Mesendoderm (in vitro differentiated cells): ENCODE measurements at regions not wholly inside any gene's neighbourhood (a gene's known extent, or its start where the extent isn't known, plus 50 kb on each side); places are given as distances from the start of the nearest gene placed in this dataset.
"Not testable (repeated sequence)": the region's sequence is repeated elsewhere in the genome, so short reads cannot be mapped to it uniquely, and the experiment has no call there.

Source experiments
- DNase-seq: peaks from one replicate; pipeline ENCODE4 v3.0.0; 2013
- H2AK5ac ChIP-seq: 2 replicates; pipeline ENCODE4 v1.6.1; 2013; ENCODE audit warnings: low read length, inconsistent platforms
- H2BK120ac ChIP-seq: 2 replicates; pipeline ENCODE4 v1.6.1; 2013; ENCODE audit warnings: low read depth, mild to moderate bottlenecking, low read length, moderate library complexity, mixed read lengths
- H2BK15ac ChIP-seq: replicated peaks from 2 replicates; pipeline ENCODE4 v1.6.1; 2013; ENCODE audit warnings: low read depth, mild to moderate bottlenecking, moderate library complexity
- H2BK5ac ChIP-seq: 2 replicates; pipeline ENCODE4 v1.6.1; 2013; ENCODE audit warnings: low read length, inconsistent platforms
- H3K18ac ChIP-seq: 2 replicates; pipeline ENCODE4 v1.6.1; 2013; ENCODE audit warnings: mild to moderate bottlenecking, low read length, mixed read lengths
- H3K23ac ChIP-seq: one replicate; pipeline ENCODE4 v1.6.1; 2013; ENCODE audit warnings: low read length
- H3K27ac ChIP-seq: 2 replicates; pipeline ENCODE4 v1.5.1; 2013; ENCODE audit warnings: low read depth, mild to moderate bottlenecking, inconsistent platforms, low read length, moderate library complexity
- H3K27me3 ChIP-seq: 2 replicates; pipeline ENCODE4 v1.6.1; 2013; ENCODE audit warnings: low read length, control low read depth, mild to moderate bottlenecking, inconsistent platforms; ENCODE audit not compliant: insufficient read depth, poor library complexity
- H3K36me3 ChIP-seq: 2 replicates; pipeline ENCODE4 v1.6.1; 2013; ENCODE audit warnings: low read length, inconsistent platforms; ENCODE audit not compliant: control insufficient read depth, insufficient read depth
- H3K4ac ChIP-seq: one replicate; pipeline ENCODE4 v1.6.1; 2013; ENCODE audit warnings: low read depth, mild to moderate bottlenecking, low read length, moderate library complexity
- H3K4me1 ChIP-seq: 2 replicates; pipeline ENCODE4 v1.6.1; 2013; ENCODE audit warnings: low read depth, low read length, inconsistent platforms; ENCODE audit not compliant: control insufficient read depth
- H3K4me2 ChIP-seq: 2 replicates; pipeline ENCODE4 v1.6.1; 2013; ENCODE audit warnings: low read length
- H3K4me3 ChIP-seq: 2 replicates; pipeline ENCODE4 v1.5.1; 2013; ENCODE audit warnings: mild to moderate bottlenecking, low read length
- H3K56ac ChIP-seq: one replicate; pipeline ENCODE4 v1.6.1; 2013; ENCODE audit warnings: low read length
- H3K79me1 ChIP-seq: 2 replicates; pipeline ENCODE4 v1.6.1; 2013; ENCODE audit warnings: low read length, inconsistent platforms
- H3K79me2 ChIP-seq: 2 replicates; pipeline ENCODE4 v1.6.1; 2013; ENCODE audit warnings: mild to moderate bottlenecking, low read length; ENCODE audit not compliant: control insufficient read depth, insufficient read depth
- H3K9ac ChIP-seq: 2 replicates; pipeline ENCODE4 v1.6.1; 2013; ENCODE audit warnings: low read length, inconsistent platforms
- H4K5ac ChIP-seq: one replicate; pipeline ENCODE4 v1.6.1; 2013; ENCODE audit warnings: low read length
- H4K8ac ChIP-seq: one replicate; pipeline ENCODE4 v1.6.1; 2013; ENCODE audit warnings: low read depth, mild to moderate bottlenecking, control low read depth, low read length, moderate library complexity
- WGBS: extraction: QIAGEN DNeasy Blood & Tissue Kit; methylation state at CpG from one replicate; pipeline ENCODE4 v1.1.7; 2013; ENCODE audit warnings: low lambda C conversion rate, missing lambda C conversion rate; ENCODE audit not compliant: insufficient coverage; ENCODE audit errors: extremely low coverage; 5-methylcytosine and 5-hydroxymethylcytosine counted together

DNA sequence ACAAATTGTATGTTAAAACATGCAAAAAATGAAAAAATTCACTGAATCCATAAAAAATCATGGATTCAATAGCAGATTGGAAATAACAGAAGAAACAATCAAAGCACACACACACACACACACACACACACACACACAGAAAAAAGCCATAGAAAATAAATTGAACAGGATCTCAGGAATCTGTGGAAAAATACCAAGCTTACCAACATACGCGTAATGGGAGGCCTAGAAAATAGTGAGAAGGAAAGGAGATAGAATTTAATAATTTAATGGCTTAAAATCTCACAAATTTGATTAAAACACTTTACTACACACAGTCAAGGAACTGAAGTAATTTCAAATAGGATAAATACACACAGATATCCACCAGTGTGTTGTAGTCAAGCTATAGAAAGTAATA is 1671.5 kb upstream of the PIK3C3 start:
- no peaks in the 10 kb centered on the region for H3K27me3 ChIP-seq
- no CpG with 5 or more reads among the region's 2 CpGs for WGBS
- no peak overlapping the region for H4K8ac ChIP-seq

DNA sequence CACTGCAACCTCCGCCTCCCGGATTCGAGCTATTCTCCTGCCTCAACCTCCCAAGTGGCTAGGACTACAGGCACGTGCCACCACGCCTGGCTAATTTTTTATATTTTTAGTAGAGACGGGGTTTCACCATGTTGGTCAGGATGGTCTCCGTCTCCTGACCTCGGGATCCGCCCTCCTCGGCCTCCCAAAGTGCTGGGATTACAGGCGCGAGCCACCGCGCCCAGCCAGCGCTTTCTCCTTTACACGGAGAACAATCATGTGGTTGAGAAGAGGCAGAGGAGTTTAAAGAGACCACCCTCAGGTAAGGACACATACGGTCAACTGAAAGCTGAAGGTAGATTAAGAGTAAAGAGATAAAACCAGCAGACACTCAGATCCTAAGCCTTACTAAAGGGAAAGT is 1673.7 kb upstream of the PIK3C3 start:
- H3K4me3 ChIP-seq, H4K8ac ChIP-seq, H2BK5ac ChIP-seq, H3K4me2 ChIP-seq, H3K18ac ChIP-seq, H4K5ac ChIP-seq, H3K79me2 ChIP-seq, H3K9ac ChIP-seq, H3K4me1 ChIP-seq, H3K36me3 ChIP-seq, DNase-seq, H3K27me3 ChIP-seq, H2BK120ac ChIP-seq, H2AK5ac ChIP-seq, H2BK15ac ChIP-seq, H3K79me1 ChIP-seq, H3K56ac ChIP-seq, H3K4ac ChIP-seq, H3K27ac ChIP-seq, H3K23ac ChIP-seq: not testable (repeated sequence)
- no CpG with 5 or more reads among the region's 17 CpGs for WGBS

More for the DNA sequence above, 1671.5 kb upstream of the PIK3C3 start:
- H3K56ac ChIP-seq, result no peak overlapping the region
- H2AK5ac ChIP-seq, result no peak overlapping the region
- H3K4me2 ChIP-seq, result no peak overlapping the region
- H3K79me2 ChIP-seq, result no peaks in the 10 kb centered on the region
- no peaks in the 10 kb centered on the region for H3K36me3 ChIP-seq
- H2BK5ac ChIP-seq, result no peak overlapping the region
- no peak overlapping the region for H4K5ac ChIP-seq
- H3K23ac ChIP-seq, result no peak overlapping the region
- no peak overlapping the region for H2BK15ac ChIP-seq
- H3K4ac ChIP-seq, result no peak overlapping the region
- H3K4me3 ChIP-seq, result no peak overlapping the region
- no peak overlapping the region for H3K9ac ChIP-seq
- no peak for DNase-seq
- H3K18ac ChIP-seq, result no peak overlapping the region
- H2BK120ac ChIP-seq, result no peak overlapping the region
- H3K27ac ChIP-seq, result no peak overlapping the region
- H3K4me1 ChIP-seq, result no peaks in the 10 kb centered on the region
- H3K79me1 ChIP-seq, result no peaks in the 10 kb centered on the region

DNA sequence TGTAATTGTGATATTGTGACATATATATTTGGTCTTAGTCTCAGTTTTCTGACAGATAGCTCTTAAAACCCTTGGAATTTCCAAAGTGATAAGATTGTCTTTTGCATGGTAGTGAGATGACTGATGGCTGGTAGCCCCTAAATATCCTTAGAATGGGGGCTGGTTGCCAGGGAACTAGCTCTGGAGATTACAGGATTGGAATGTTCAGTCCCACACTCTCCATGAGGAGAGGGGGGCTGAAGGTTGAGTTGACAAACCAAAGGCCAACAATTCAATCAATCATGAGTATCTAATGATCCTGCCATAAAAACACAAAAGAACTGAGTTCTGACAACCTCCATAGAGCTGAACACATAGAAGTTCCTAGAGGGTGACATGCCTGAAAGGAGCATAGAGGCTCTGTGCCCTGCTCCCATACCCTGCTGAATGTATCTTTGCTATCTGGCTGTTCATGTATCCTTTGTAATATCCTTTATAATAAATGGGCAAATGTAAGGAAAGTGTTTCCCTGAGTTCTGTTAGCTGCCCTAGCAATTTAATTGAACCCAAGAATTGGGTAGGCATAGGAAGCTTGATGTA is 1680.3 kb upstream of the PIK3C3 start:
- Histone ChIP-seq H2AK5ac (no peak overlapping the region), H3K23ac (no peak overlapping the region), H3K4me2 (no peak overlapping the region), H3K56ac (no peak overlapping the region), H2BK5ac (no peak overlapping the region), H3K79me1 (no peaks in the 10 kb centered on the region), H3K9ac (no peak overlapping the region), H3K18ac (no peak overlapping the region), H4K8ac (no peak overlapping the region), H4K5ac (no peak overlapping the region), H3K4me3 (no peak overlapping the region), H3K4me1 (no peaks in the 10 kb centered on the region), H3K79me2 (no peaks in the 10 kb centered on the region), H3K36me3 (no peaks in the 10 kb centered on the region), H3K27me3 (no peaks in the 10 kb centered on the region), H3K4ac (no peak overlapping the region), H2BK120ac (no peak overlapping the region), H2BK15ac (no peak overlapping the region), H3K27ac (no peak overlapping the region)
- no peak for DNase-seq

DNA sequence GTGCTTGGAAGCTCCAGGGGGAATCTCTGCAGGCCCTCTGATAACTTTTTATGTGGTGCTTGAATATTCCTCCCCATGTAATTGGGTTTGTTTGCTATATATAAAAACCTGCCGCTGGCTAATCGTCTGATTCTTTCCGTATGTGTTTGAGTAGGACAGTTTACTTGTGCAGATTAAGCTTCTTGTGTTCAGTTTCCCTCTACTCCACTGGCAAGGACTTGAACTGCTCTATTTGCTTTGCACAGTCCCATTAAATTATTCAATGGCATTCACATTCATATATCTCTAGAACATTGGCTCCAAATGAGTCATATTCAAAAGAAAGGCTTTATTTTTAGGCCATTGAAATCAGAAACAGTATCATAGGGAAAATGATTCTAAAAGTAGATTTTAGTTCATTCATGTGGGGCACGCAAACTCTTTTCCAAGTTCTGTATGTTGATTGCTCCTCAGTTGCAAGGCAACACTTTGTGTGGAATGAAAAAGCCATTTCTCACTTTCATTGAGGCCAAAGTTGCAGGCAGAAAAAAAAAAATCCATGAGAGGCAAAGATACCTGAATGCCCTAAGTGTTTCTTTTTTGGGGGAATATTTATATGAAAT is 1682.3 kb upstream of the PIK3C3 start:
- H3K23ac ChIP-seq, result no peak overlapping the region
- no peaks in the 10 kb centered on the region for H3K36me3 ChIP-seq
- H2AK5ac ChIP-seq, result no peak overlapping the region
- H3K4me1 ChIP-seq, result no peaks in the 10 kb centered on the region
- no peak overlapping the region for H2BK15ac ChIP-seq
- H3K4me3 ChIP-seq, result no peak overlapping the region
- WGBS, result no CpG with 5 or more reads among the region's 4 CpGs
- no peaks in the 10 kb centered on the region for H3K79me1 ChIP-seq
- H3K4ac ChIP-seq, result no peak overlapping the region
- H3K4me2 ChIP-seq, result no peak overlapping the region
- no peak overlapping the region for H3K18ac ChIP-seq
- no peak overlapping the region for H3K27ac ChIP-seq
- H4K5ac ChIP-seq, result no peak overlapping the region
- no peaks in the 10 kb centered on the region for H3K27me3 ChIP-seq
- H2BK5ac ChIP-seq, result no peak overlapping the region
- no peaks in the 10 kb centered on the region for H3K79me2 ChIP-seq
- no peak overlapping the region for H2BK120ac ChIP-seq
- no peak for DNase-seq
- no peak overlapping the region for H3K56ac ChIP-seq
- H3K9ac ChIP-seq, result no peak overlapping the region
- no peak overlapping the region for H4K8ac ChIP-seq

DNA sequence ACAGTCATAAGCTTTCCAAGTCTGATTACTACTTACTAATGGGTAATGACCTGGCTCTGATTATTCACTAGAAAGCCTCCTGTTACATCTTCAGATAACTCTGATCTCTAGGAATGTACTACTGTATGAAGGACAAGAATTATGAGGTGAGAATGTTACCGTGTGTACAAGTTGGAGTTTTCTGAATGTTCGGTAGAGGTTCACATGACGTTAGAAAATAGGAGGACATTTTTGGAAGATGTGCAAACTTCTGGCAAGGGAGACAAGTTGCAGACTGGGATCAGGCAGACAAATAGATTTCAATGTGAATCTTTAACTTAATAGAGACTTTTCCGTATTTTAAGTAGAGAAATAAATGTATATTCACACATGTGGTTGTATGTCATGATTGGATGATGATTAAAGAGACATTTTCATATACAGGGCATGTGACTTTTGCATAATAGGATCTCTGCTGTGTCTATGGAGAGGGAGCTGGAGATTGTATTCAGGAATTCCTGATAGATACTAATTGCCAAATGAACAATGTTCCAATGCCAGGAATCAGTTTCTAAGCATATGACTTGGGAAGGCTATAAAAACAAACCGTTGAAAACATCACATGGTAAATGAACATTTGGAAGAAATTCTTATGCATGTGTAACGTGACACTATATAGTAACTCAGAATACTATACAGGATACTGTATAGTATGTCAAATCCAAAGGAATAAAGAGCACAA is 1695.8 kb upstream of the PIK3C3 start:
- Histone ChIP-seq H3K4me3 (no peak overlapping the region), H2BK5ac (no peak overlapping the region), H3K4me2 (no peak overlapping the region), H3K4me1 (no peaks in the 10 kb centered on the region), H2AK5ac (no peak overlapping the region), H3K4ac (no peak overlapping the region), H2BK15ac (no peak overlapping the region), H3K79me2 (no peaks in the 10 kb centered on the region), H3K9ac (no peak overlapping the region), H3K56ac (no peak overlapping the region), H4K5ac (no peak overlapping the region), H3K36me3 (no peaks in the 10 kb centered on the region), H3K27ac (no peak overlapping the region), H3K79me1 (no peaks in the 10 kb centered on the region), H2BK120ac (no peak overlapping the region), H3K23ac (no peak overlapping the region), H3K18ac (no peak overlapping the region), H3K27me3 (no peaks in the 10 kb centered on the region), H4K8ac (no peak overlapping the region)
- WGBS, result no CpG with 5 or more reads among the region's 6 CpGs
- no peak for DNase-seq
